IMR-90 (cell line): ENCODE measurements at regions not wholly inside any gene's neighbourhood (a gene's known extent, or its start where the extent isn't known, plus 50 kb on each side); places are given as distances from the start of the nearest gene placed in this dataset.
A peak's percentile ranks its signal among the peaks of the same experiment; 100 is the strongest.

Source experiments
- ATAC-seq: fragments of 200-7000 bp; cut with Tn5 transposase; 2 replicates; pipeline ENCODE4 v1.9.1; 2020; ENCODE audit warnings: low read depth, mild to moderate bottlenecking, moderate library complexity
- BruUV-seq: library from RNA; stranded (reverse); fragments of 400-500 nt; replicated peaks from 2 replicates; lab custom pipeline; 2021; lab: Mats Ljungman, UMichigan
- CTCF ChIA-PET: fragments of 300-600 bp; formaldehyde crosslinking; extraction: SDS; loops from one replicate; lab custom pipeline; 2021; ENCODE audit warnings: antibody characterized with exemption; lab: Yijun Ruan, JAX
- POLR2A ChIA-PET: fragments of 300-600 bp; sonication (Branson Sonifier 250); formaldehyde crosslinking; loops from one replicate; lab custom pipeline; 2022; ENCODE audit warnings: antibody characterized with exemption; ENCODE audit not compliant: unreplicated experiment; lab: Charles Lee
- DNase-seq: peaks from one replicate; pipeline ENCODE4 v3.0.0; 2013
- H2AFZ ChIP-seq: replicated peaks from 2 replicates; pipeline ENCODE3; 2013; ENCODE audit warnings: low read length, mild to moderate bottlenecking; ENCODE audit not compliant: poor library complexity
- H2AK5ac ChIP-seq: 2 replicates; pipeline ENCODE4 v1.6.1; 2013; ENCODE audit warnings: low read depth, low read length, inconsistent platforms
- H2AK9ac ChIP-seq: replicated peaks from 2 replicates; pipeline ENCODE3; 2013; ENCODE audit warnings: mild to moderate bottlenecking, low read depth, low read length, moderate library complexity; ENCODE audit not compliant: poor library complexity
- H2BK120ac ChIP-seq: 2 replicates; pipeline ENCODE4 v1.6.1; 2013; ENCODE audit warnings: low read depth, low read length, inconsistent platforms
- H2BK15ac ChIP-seq: 3 replicates; pipeline ENCODE4 v1.6.1; 2013; ENCODE audit warnings: low read depth, low read length, inconsistent platforms
- H2BK20ac ChIP-seq: 2 replicates; pipeline ENCODE4 v1.6.1; 2013; ENCODE audit warnings: low read depth, mild to moderate bottlenecking, inconsistent platforms, low read length, moderate library complexity
- H2BK5ac ChIP-seq: 2 replicates; pipeline ENCODE4 v1.6.1; 2013; ENCODE audit warnings: mild to moderate bottlenecking, low read depth, low read length, inconsistent platforms; ENCODE audit not compliant: poor library complexity, severe bottlenecking
- H3K14ac ChIP-seq: replicated peaks from 2 replicates; pipeline ENCODE4 v1.6.1; 2013; ENCODE audit warnings: low read depth, low read length, inconsistent platforms
- H3K18ac ChIP-seq: 2 replicates; pipeline ENCODE4 v1.6.1; 2013; ENCODE audit warnings: low read depth, low read length, control low read depth
- H3K23ac ChIP-seq: 2 replicates; pipeline ENCODE4 v1.6.1; 2013; ENCODE audit warnings: low read depth, low read length, inconsistent platforms
- H3K27ac ChIP-seq: 2 replicates; pipeline ENCODE4 v1.5.1; 2013; ENCODE audit warnings: mild to moderate bottlenecking, control low read depth, low read length; ENCODE audit not compliant: insufficient read depth
- H3K27me3 ChIP-seq: 2 replicates; pipeline ENCODE4 v1.6.1; 2013; ENCODE audit warnings: low read length; ENCODE audit not compliant: control insufficient read depth, insufficient read depth
- H3K36me3 ChIP-seq: 2 replicates; pipeline ENCODE4 v1.6.1; 2013; ENCODE audit warnings: low read length, mixed read lengths; ENCODE audit not compliant: control insufficient read depth, insufficient read depth
- H3K4ac ChIP-seq: 2 replicates; pipeline ENCODE4 v1.6.1; 2013; ENCODE audit warnings: low read depth, low read length, inconsistent platforms
- H3K4me1 ChIP-seq: 2 replicates; pipeline ENCODE4 v1.6.1; 2013; ENCODE audit warnings: low read length, mixed read lengths; ENCODE audit not compliant: control insufficient read depth, insufficient read depth
- H3K4me2 ChIP-seq: 2 replicates; pipeline ENCODE4 v1.6.1; 2013; ENCODE audit warnings: low read depth, mild to moderate bottlenecking, control low read depth, low read length, moderate library complexity
- H3K4me3 ChIP-seq: 2 replicates; pipeline ENCODE4 v1.5.1; 2013; ENCODE audit warnings: low read depth, mild to moderate bottlenecking, control low read depth, low read length, moderate library complexity; ENCODE audit not compliant: insufficient read depth
- H3K56ac ChIP-seq: 2 replicates; pipeline ENCODE4 v1.6.1; 2013; ENCODE audit warnings: low read length, inconsistent platforms; ENCODE audit not compliant: insufficient read depth; ENCODE audit errors: extremely low read depth
- H3K79me1 ChIP-seq, 2 experiments: 2 replicates each; pipeline ENCODE4 v1.6.1; 2013; ENCODE audit warnings: low read length in 2 of 2, inconsistent platforms in 1 of 2, low read depth in 1 of 2
- H3K9ac ChIP-seq: 2 replicates; pipeline ENCODE4 v1.6.1; 2013; ENCODE audit warnings: low read depth, low read length, control low read depth
- H3K9me1 ChIP-seq: 2 replicates; pipeline ENCODE4 v1.6.1; 2013; ENCODE audit warnings: low read length, inconsistent platforms; ENCODE audit not compliant: insufficient read depth
- H3K9me3 ChIP-seq: 2 replicates; pipeline ENCODE4 v1.6.1; 2013; ENCODE audit warnings: low read length; ENCODE audit not compliant: control insufficient read depth, insufficient read depth
- H4K20me1 ChIP-seq: 2 replicates; pipeline ENCODE4 v1.6.1; 2013; ENCODE audit warnings: low read length, inconsistent platforms; ENCODE audit not compliant: insufficient read depth
- H4K5ac ChIP-seq: 2 replicates; pipeline ENCODE4 v1.6.1; 2013; ENCODE audit warnings: mild to moderate bottlenecking, low read depth, low read length, control low read depth
- H4K8ac ChIP-seq, 2 experiments: 2 replicates each; pipeline ENCODE4 v1.6.1; 2013; ENCODE audit warnings: low read depth in 2 of 2, low read length in 2 of 2, control low read depth in 1 of 2, inconsistent platforms in 1 of 2
- H4K91ac ChIP-seq: 2 replicates; pipeline ENCODE4 v1.6.1; 2013; ENCODE audit warnings: low read depth, low read length, inconsistent platforms; ENCODE audit not compliant: insufficient read depth
- CHD1 ChIP-seq: IDR thresholded peaks from 2 replicates; pipeline ENCODE4 v1.6.1; 2012; ENCODE audit warnings: low read depth, low read length, improper control_type of control experiment
- FOS ChIP-seq: fragments of 150-350 bp; IDR thresholded peaks from 2 replicates; pipeline ENCODE4 v1.6.1; 2016; ENCODE audit warnings: low read depth, low read length
- WGBS, 2 experiments: methylation state at CpG; one replicate each; pipeline versions ENCODE4 v1.1.5 to v1.1.7; 2013; ENCODE audit warnings: missing lambda C conversion rate in 2 of 2; ENCODE audit not compliant: insufficient read length in 1 of 2; ENCODE audit errors: extremely low coverage in 2 of 2; 5-methylcytosine and 5-hydroxymethylcytosine counted together
- dilution Hi-C: fragments of 300-500 bp; cut with HindIII; formaldehyde crosslinking; loops from one replicate; pipeline ENCODE4 v1.14.3; 2018; ENCODE audit warnings: low sequenced_read_pairs; ENCODE audit not compliant: unreplicated experiment
- in situ Hi-C: fragments of 300-500 bp; cut with MboI; formaldehyde crosslinking; loops from 3 replicates; pipeline ENCODE4 v1.14.3; 2019; ENCODE audit warnings: low sequenced_read_pairs, inconsistent platforms, mixed read lengths
- intact Hi-C: fragments of 100-400 bp; cut with micrococcal nuclease; formaldehyde crosslinking; loops from 2 replicates; pipeline ENCODE4 v1.10.0; 2022

DNA sequence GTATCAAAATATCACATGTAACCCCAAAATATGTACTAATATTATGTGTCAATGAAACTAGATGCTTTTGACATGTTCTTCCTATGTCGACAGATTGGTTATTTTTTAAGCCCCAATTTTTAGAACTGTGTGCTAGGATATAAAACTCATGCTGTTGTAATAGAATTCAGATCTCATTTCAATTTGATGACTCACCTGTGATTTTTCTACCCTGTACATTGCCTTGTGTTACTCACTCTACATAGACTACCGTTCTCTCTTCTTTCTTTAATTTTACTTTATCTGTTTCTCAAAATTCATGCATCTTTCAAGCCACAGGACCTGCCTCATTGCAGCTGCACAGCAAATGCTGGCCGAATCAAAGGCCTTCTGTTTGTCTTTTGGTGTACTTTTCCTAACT, 284.5 kb downstream of the MAT2B start:
- no peak overlapping the region for H2BK15ac ChIP-seq
- H3K36me3 ChIP-seq = no peaks in the 10 kb centered on the region
- no peak overlapping the region for H2AK5ac ChIP-seq
- H3K14ac ChIP-seq = no peak overlapping the region
- TF ChIP-seq FOS (peak; percentile 54; the same call in 1 of the 2 replicates), CHD1 (no peak)
- no peaks in the 10 kb centered on the region for H3K9me3 ChIP-seq
- no peak overlapping the region for H2BK5ac ChIP-seq
- no peak overlapping the region for H2BK20ac ChIP-seq
- no CpG with 5 or more reads among the region's 3 CpGs for WGBS, 2 experiments
- H3K56ac ChIP-seq = no peak overlapping the region
- no peak overlapping the region for H3K4ac ChIP-seq
- ATAC-seq (no peak), DNase-seq (peak; percentile 66)
- H3K23ac ChIP-seq = no peak overlapping the region
- H3K4me1 ChIP-seq = no peaks in the 10 kb centered on the region
- no peak overlapping the region for H3K9ac ChIP-seq
- CTCF ChIA-PET = interaction anchor here (0.6 kb wide), 1 partner anchor 10 kb away, joined by 3 read pairs; no protein-coding TSS in a partner anchor
- no peak overlapping the region for H3K4me2 ChIP-seq
- H3K9me1 ChIP-seq = no peaks in the 10 kb centered on the region
- no peak overlapping the region for H3K4me3 ChIP-seq
- POLR2A ChIA-PET = no interaction called here
- H2AK9ac ChIP-seq = no peak overlapping the region
- no peak overlapping the region for H4K91ac ChIP-seq
- H4K5ac ChIP-seq = no peak overlapping the region
- no peak overlapping the region for H2AFZ ChIP-seq
- intact Hi-C loops = no loop called here
- no peak overlapping the region for H3K27ac ChIP-seq
- H3K18ac ChIP-seq = no peak overlapping the region
- H3K79me1 ChIP-seq = no peaks in the 10 kb centered on the region
- no peak overlapping the region for H4K8ac ChIP-seq
- no peaks in the 10 kb centered on the region for H4K20me1 ChIP-seq
- no peaks in the 10 kb centered on the region for H3K27me3 ChIP-seq
- H2BK120ac ChIP-seq = no peak overlapping the region
- in situ Hi-C loops = no loop called here
- dilution Hi-C loops = no loop called here
- no TSS peak for BruUV-seq
